Brain microvascular endothelial cell (primary cell): ENCODE measurements at regions not wholly inside any gene's neighbourhood (a gene's known extent, or its start where the extent isn't known, plus 50 kb on each side); places are given as distances from the start of the nearest gene placed in this dataset.
A peak's percentile ranks its signal among the peaks of the same experiment; 100 is the strongest.

ENCODE experiments used
- DNase-seq: peaks from one replicate; pipeline ENCODE4 v3.0.0-alpha.2; 2020
- H3K27ac ChIP-seq: fragments of 250-450 bp; sonication (Bioruptor Pico); 2 replicates; pipeline ENCODE4 v1.5.1; 2020; ENCODE audit warnings: mild to moderate bottlenecking, moderate library complexity
- H3K27me3 ChIP-seq: fragments of 250-450 bp; sonication (Bioruptor Pico); replicated peaks from 2 replicates; pipeline ENCODE4 v1.5.1; 2020; ENCODE audit warnings: mild to moderate bottlenecking
- H3K36me3 ChIP-seq: fragments of 250-450 bp; sonication (Bioruptor Pico); replicated peaks from 2 replicates; pipeline ENCODE4 v1.5.1; 2020; ENCODE audit warnings: mild to moderate bottlenecking
- H3K4me3 ChIP-seq: 2 replicates; pipeline ENCODE4 v1.5.1; 2011; ENCODE audit warnings: low read depth, mild to moderate bottlenecking, control low read depth, low read length, moderate library complexity
- in situ Hi-C: cut with HindIII; loops from 2 replicates; pipeline ENCODE4 v1.10.0; 2017; ENCODE audit warnings: low sequenced_read_pairs, low pct_ligation_motif_present
- TF ChIP-seq, protein P1 (sequence below): IDR thresholded peaks from 2 replicates; pipeline ENCODE4 v1.5.1; 2011; ENCODE audit warnings: low read depth, mild to moderate bottlenecking, moderate library complexity, low read length, control low read depth, inconsistent platforms; ENCODE audit errors: missing control alignments

DNA sequence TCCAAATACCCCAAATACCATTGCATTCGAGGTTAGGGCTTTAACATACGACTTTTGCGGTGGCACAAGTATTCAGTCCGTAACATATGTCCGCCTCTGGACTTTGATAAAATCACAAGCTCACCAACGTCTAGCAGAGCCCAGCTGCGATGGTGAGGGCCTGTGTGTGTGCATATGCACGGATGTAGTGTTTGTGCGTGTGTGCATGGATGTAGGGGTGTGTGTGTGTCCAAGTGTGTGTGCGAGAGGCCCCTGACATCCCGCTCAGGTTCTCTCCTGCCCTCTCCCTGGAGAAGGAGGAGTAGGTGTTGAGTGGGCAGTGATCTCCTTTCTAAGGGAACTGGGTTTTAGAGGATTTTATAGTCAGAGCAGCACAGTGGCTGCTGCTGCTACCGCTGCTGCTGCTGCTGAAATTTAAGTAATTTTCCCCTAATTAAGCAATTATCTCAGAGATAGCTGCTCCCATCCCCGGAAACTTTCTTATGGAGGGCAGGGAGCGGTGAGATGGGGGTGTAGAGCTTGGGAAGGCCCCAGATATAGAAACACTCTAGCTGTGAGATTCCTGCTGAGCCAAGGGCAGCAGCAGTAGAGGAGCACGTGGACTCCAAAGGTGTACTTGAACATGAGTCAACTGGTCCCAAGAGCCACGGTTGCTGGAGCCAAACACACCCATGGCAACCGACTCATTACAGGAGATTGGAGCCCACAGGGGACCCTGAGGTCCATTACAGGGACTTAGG, 121.7 kb upstream of the SDK2 start:
- TF ChIP-seq, protein P1, sequence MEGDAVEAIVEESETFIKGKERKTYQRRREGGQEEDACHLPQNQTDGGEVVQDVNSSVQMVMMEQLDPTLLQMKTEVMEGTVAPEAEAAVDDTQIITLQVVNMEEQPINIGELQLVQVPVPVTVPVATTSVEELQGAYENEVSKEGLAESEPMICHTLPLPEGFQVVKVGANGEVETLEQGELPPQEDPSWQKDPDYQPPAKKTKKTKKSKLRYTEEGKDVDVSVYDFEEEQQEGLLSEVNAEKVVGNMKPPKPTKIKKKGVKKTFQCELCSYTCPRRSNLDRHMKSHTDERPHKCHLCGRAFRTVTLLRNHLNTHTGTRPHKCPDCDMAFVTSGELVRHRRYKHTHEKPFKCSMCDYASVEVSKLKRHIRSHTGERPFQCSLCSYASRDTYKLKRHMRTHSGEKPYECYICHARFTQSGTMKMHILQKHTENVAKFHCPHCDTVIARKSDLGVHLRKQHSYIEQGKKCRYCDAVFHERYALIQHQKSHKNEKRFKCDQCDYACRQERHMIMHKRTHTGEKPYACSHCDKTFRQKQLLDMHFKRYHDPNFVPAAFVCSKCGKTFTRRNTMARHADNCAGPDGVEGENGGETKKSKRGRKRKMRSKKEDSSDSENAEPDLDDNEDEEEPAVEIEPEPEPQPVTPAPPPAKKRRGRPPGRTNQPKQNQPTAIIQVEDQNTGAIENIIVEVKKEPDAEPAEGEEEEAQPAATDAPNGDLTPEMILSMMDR = no peak
- DNase-seq = no peak
- H3K27me3 ChIP-seq = no peaks in the 10 kb centered on the region
- H3K27ac ChIP-seq = no peak overlapping the region
- in situ Hi-C loops = no loop called here
- no peaks in the 10 kb centered on the region for H3K36me3 ChIP-seq
- H3K4me3 ChIP-seq = no peak overlapping the region

DNA sequence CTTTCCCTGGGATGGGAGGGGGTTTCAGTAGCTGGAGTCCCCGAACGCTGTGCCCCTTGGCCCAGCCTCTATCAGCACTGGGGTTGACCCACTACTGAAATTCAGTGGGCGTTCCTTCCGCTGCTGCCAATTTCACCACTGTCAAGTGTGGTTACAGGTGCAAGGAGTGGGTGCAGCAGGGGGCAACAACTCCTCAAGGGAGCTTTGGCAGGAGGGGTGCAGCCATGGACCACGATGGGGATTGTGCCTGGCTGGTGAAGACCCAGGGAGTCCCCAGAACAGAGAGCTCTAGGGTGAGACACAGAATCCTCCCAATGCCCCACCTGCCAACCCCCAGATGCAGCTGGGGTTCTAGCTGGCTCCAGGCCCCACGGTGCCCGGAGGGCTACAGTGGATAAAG, 123.5 kb upstream of the SDK2 start:
- Histone ChIP-seq H3K36me3 (no peaks in the 10 kb centered on the region), H3K27ac (no peak overlapping the region), H3K27me3 (no peaks in the 10 kb centered on the region), H3K4me3 (no peak overlapping the region)
- TF ChIP-seq, protein P1 = no peak
- in situ Hi-C loops = no loop called here
- DNase-seq = no peak

DNA sequence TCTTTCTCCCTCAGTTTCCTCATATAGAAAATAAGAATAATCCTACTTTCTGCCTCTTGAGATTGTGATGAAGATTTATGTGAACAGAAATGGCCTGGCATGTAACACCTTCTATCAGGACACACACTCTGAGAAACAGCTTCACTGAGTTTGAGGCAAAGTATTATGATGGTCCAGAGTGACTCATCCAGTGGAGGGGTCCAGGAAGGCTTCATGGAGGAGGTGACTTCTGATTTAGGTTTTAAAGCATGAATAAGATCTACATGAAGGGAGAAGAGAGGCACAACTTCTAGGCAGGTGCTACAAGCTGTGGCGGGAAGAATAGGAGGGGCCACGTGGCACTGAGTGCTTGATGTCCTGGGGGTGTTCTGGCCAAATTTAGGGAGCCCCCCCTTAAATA, 124.4 kb upstream of the SDK2 start:
- TF ChIP-seq, protein P1 = no peak
- in situ Hi-C loops = no loop called here
- Histone ChIP-seq H3K27ac (no peak overlapping the region), H3K27me3 (no peaks in the 10 kb centered on the region), H3K4me3 (no peak overlapping the region), H3K36me3 (no peaks in the 10 kb centered on the region)
- DNase-seq = no peak

DNA sequence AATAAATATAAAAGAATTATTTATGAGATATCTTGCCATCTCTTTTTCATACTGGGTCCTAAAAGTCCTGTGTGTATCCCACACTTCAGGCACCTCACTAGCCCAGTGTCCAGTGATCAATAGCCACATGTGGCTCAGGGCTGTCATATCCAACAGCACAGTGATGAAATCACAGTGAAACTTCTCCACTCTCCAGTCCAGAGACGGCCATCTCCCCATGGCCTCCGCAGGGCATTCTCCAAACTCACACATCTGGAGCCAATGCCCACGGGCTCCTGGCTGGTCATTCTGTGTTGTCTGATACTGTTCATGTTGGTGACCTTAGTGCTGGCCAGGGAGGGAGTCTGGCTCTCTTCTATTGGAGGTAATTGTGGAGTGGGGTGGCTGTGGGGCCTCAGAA, 125.2 kb upstream of the SDK2 start:
- Histone ChIP-seq H3K27ac (no peak overlapping the region), H3K27me3 (no peaks in the 10 kb centered on the region), H3K4me3 (no peak overlapping the region), H3K36me3 (no peaks in the 10 kb centered on the region)
- TF ChIP-seq, protein P1 = no peak
- DNase-seq = no peak
- in situ Hi-C loops = no loop called here

DNA sequence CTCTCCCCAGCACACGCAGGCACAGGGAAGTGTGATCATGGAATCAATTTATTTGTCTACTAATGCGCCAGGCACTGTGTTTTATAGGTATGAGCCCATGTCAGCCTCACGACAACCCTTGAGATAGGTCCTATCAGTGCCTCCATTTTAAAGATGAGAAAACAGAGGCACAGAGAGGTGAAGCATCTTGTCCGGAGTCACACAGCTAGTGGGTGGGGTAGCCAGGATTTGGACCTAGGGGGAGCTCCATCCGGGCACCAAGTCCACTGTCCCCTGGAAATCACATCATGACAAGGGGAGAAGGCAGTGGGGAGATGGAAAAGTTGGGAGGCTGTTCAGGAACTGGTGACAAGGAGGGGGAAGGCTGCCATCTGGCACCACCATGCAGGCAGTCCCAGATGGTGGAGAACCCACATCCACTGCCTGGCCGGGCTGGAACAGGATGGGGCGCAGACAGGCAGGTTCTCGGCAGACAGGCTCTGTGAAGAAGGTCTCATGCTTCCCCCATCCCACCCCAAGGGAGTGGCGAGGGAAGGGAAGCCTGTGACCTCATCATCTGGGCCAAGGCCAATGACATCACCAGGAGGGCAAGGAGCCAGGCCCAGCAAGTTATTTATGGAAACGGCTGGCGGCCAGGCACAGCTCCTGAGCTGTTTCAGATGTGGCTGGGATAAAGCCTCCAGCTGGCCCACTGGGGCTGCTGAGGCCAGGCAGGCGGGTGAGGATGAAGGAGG, 126.0 kb upstream of the SDK2 start:
- H3K36me3 ChIP-seq = no peaks in the 10 kb centered on the region
- H3K4me3 ChIP-seq = no peak overlapping the region
- no peaks in the 10 kb centered on the region for H3K27me3 ChIP-seq
- TF ChIP-seq, protein P1 = no peak
- peak; percentile 69 for DNase-seq
- no peak overlapping the region for H3K27ac ChIP-seq
- in situ Hi-C loops = no loop called here
